Testis (tissue), 2 donors: ENCODE measurements at regions not wholly inside any gene's neighbourhood (a gene's known extent, or its start where the extent isn't known, plus 50 kb on each side); places are given as distances from the start of the nearest gene placed in this dataset.

Experiments used
- POLR2A ChIP-seq: fragments of 450-650 bp; IDR thresholded peaks from one replicate; pipeline ENCODE4 v1.6.1; 2017; ENCODE audit warnings: antibody characterized with exemption, mild to moderate bottlenecking, moderate library complexity
- TF ChIP-seq, protein P1 (sequence below), 3 experiments: fragments of 450-650 bp in 2 of 3; fragments of 200-600 bp in 1 of 3; sonication (generic) in 1 of 3; IDR thresholded peaks; one replicate each; pipeline ENCODE4 v1.5.1; 2016 to 2019; ENCODE audit warnings: antibody characterized with exemption in 3 of 3, mild to moderate bottlenecking in 2 of 3, moderate library complexity in 1 of 3

DNA sequence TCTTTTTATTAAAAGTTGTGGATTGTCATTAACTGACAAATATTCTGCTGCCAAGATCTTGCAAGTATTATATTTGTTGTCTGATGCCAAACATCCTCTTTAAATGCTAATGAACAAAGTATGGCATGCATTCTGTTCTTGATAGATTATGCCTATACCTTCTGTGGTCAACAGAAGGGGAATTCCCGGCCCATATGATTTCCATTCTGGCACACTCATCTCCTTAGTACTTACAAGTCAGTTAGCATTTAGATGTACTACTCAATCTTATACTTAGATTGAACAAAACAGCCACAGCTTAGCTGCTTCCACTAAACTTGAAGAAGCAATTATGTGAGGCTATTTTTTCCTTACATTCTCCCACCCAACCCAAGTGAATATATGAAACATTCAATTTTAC lies 246.1 kb upstream of the DACH1 start:
- TF ChIP-seq, protein P1, sequence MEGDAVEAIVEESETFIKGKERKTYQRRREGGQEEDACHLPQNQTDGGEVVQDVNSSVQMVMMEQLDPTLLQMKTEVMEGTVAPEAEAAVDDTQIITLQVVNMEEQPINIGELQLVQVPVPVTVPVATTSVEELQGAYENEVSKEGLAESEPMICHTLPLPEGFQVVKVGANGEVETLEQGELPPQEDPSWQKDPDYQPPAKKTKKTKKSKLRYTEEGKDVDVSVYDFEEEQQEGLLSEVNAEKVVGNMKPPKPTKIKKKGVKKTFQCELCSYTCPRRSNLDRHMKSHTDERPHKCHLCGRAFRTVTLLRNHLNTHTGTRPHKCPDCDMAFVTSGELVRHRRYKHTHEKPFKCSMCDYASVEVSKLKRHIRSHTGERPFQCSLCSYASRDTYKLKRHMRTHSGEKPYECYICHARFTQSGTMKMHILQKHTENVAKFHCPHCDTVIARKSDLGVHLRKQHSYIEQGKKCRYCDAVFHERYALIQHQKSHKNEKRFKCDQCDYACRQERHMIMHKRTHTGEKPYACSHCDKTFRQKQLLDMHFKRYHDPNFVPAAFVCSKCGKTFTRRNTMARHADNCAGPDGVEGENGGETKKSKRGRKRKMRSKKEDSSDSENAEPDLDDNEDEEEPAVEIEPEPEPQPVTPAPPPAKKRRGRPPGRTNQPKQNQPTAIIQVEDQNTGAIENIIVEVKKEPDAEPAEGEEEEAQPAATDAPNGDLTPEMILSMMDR (IDR thresholded peaks at IDR 0.05): no peak
- TF ChIP-seq POLR2A: no peak
